ENCODE measurements at regions not wholly inside any gene's neighbourhood (a gene's known extent, or its start where the extent isn't known, plus 50 kb on each side); places are given as distances from the start of the nearest gene placed in this dataset.

DNA sequence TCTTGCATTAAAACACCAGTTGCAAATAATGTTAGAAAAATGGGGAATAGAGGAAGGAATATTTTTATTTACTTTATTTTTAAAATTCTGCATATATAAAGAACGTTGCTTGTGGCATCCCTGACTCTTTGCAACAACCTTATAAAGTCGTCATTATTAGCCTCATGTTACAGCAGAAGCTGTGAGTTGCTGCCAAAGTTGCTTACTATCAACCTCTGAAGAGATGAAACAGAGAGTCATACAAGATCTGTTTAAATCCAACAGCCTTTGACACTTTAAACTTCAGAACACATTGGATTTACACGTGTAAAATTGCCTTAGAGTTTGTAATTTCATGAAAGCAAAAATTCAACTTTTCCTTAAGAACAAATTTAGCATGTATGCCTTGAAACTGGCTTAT is 221.9 kb downstream of the MRPL39 start (continued):
- TF ChIP-seq ZNF462 (CRISPR knock-in tag; IDR thresholded peaks at IDR 0.05) = no peak
- no peak for TF ChIP-seq EZH2phosphoT487 (IDR thresholded peaks at IDR 0.05; ENCODE audit: unreplicated experiment)
- no peak for TF ChIP-seq ZNF331 (CRISPR knock-in tag; IDR thresholded peaks at IDR 0.05; ENCODE audit: low read depth)
- no peak for TF ChIP-seq NANOG (IDR thresholded peaks at IDR 0.05; ENCODE audit: borderline replicate concordance)
- no peak for TF ChIP-seq CTCF (conservative IDR thresholded peaks at IDR 0.05; ENCODE audit: low read depth in 2 of 2)
- no peak for TF ChIP-seq POLR2AphosphoS5 (IDR thresholded peaks at IDR 0.05; ENCODE audit: low read depth)

DNA sequence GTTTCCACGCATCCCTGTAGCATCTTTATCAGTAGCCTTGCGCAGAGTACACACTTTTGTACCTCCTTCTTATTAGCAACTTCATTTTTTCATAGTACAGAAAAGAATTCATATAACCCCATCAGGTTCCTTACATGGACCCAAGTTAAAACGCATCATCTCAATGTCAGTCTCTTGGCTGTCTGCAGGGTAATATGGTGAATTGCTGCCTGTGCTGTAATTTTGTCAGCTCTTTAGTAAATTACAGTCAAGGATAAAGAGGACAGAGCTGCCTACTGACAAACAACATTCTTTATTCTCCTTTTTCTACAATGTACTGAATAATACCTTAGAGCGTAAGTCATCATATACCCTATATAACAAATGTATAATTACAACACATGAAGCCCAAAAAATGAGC is 222.5 kb downstream of the MRPL39 start:
- H3K27ac Mint-ChIP-seq = no peak overlapping the region
- Histone ChIP-seq H2AFZ (no peak overlapping the region), H3F3A (replicated peaks; ENCODE audit: low read depth) (no peaks in the 10 kb centered on the region), H3K27me3 (ENCODE audit: insufficient read depth) (no peaks in the 10 kb centered on the region), H3K9me2 (ENCODE audit: insufficient read depth) (no peaks in the 10 kb centered on the region), H3K79me2 (replicated peaks; ENCODE audit: insufficient read depth) (no peaks in the 10 kb centered on the region), H3K4me1 (ENCODE audit: insufficient read depth) (no peaks in the 10 kb centered on the region), H3K27ac (ENCODE audit: low read depth) (no peak overlapping the region), H3K4me2 (no peak overlapping the region), H3K4me3 (no peak overlapping the region), H4K20me1 (replicated peaks; ENCODE audit: insufficient read depth) (no peaks in the 10 kb centered on the region), H3K36me3 (ENCODE audit: insufficient read depth) (no peaks in the 10 kb centered on the region)
- DNase-seq (ENCODE audit: low spot score) = no peak
- TF ChIP-seq ZNF114 (CRISPR knock-in tag; IDR thresholded peaks at IDR 0.05) (no peak), ZNF331 (CRISPR knock-in tag; IDR thresholded peaks at IDR 0.05; ENCODE audit: low read depth) (no peak), ETS1 (IDR thresholded peaks at IDR 0.05) (no peak), REST (IDR thresholded peaks at IDR 0.05; ENCODE audit: unreplicated experiment) (no peak), CREB1 (CRISPR knock-in tag; IDR thresholded peaks at IDR 0.05; ENCODE audit: low read depth) (no peak), EZH2 (IDR thresholded peaks at IDR 0.05; ENCODE audit: low read depth, unreplicated experiment) (no peak), POLR2AphosphoS5 (IDR thresholded peaks at IDR 0.05; ENCODE audit: low read depth) (no peak)
- no peak overlapping the region for H3K4me3 Mint-ChIP-seq
- H3K9me3 Mint-ChIP-seq = peaks cover 2% of the 10 kb centered on the region; the same call in 1 of the 3 replicates
- peaks cover 6% of the 10 kb centered on the region; the same call in 2 of the 3 replicates for H3K4me1 Mint-ChIP-seq
- ATAC-seq = no peak
- H3K27me3 Mint-ChIP-seq (ENCODE audit: insufficient read depth, low read depth, poor library complexity) = no peaks in the 10 kb centered on the region
- no peaks in the 10 kb centered on the region for H3K36me3 Mint-ChIP-seq (ENCODE audit: low read depth)

All from GM23338 (cell line).